Psoas muscle (tissue), 7 donors: ENCODE measurements at regions not wholly inside any gene's neighbourhood (a gene's known extent, or its start where the extent isn't known, plus 50 kb on each side); places are given as distances from the start of the nearest gene placed in this dataset.

ENCODE experiments used
- ATAC-seq, 4 donors: fragments of 200-7000 bp; cut with Tn5 transposase; one replicate each; pipeline ENCODE4 v1.9.1; 2020; ENCODE audit warnings: moderate library complexity in 3 of 4, mild to moderate bottlenecking in 2 of 4
- DNase-seq, 2 donors: peaks; one replicate each; pipeline ENCODE4 v3.0.0-alpha.2; 2020
- H3K27ac ChIP-seq: fragments of 200-600 bp; one replicate; pipeline ENCODE4 v1.8.0; 2022
- H3K27me3 ChIP-seq, 3 donors: fragments of 200-600 bp in 1 of 3; one replicate each; pipeline versions ENCODE4 v1.6.1 to v1.8.0; 2013 to 2022; ENCODE audit warnings: low read length in 2 of 3, mild to moderate bottlenecking in 2 of 3, moderate library complexity in 1 of 3; ENCODE audit not compliant: insufficient read depth in 3 of 3
- H3K36me3 ChIP-seq, 2 donors: fragments of 200-600 bp in 1 of 2; one replicate each; pipeline versions ENCODE4 v1.6.1 to v1.8.0; 2013 to 2022; ENCODE audit warnings: low read depth in 1 of 2, mild to moderate bottlenecking in 1 of 2, moderate library complexity in 1 of 2; ENCODE audit not compliant: insufficient read depth in 1 of 2
- H3K4me1 ChIP-seq: fragments of 200-600 bp; one replicate; pipeline ENCODE4 v1.8.0; 2022
- H3K4me3 ChIP-seq: fragments of 200-600 bp; one replicate; pipeline ENCODE4 v1.8.0; 2022; ENCODE audit warnings: mild to moderate bottlenecking
- H3K9me3 ChIP-seq: fragments of 200-600 bp; one replicate; pipeline ENCODE4 v1.8.0; 2022
- WGBS, 3 donors: extraction: QIAGEN DNeasy Blood & Tissue Kit; methylation state at CpG; one replicate each; pipeline versions ENCODE4 v1.1.6 to v1.1.7; 2013; 5-methylcytosine and 5-hydroxymethylcytosine counted together
- intact Hi-C, 2 donors: fragments of 100-400 bp; cut with DNase I; formaldehyde crosslinking; loops; one replicate each; pipeline versions ENCODE4 v1.11.0 to v1.14.2; 2022
- TF ChIP-seq, protein P1 (sequence below): fragments of 200-600 bp; IDR thresholded peaks from one replicate; pipeline ENCODE4 v1.8.0; 2022; ENCODE audit warnings: antibody characterized with exemption
- donor health status: healthy with polysubstance abuse.
- donor health status: DM: no; HTN: no; CAD: no; lungs with moderate emphysema.
- donor health status: Bipolar disorder and iron deficiency.
- donor health status: healthy.
- donor health status: DM: yes; HTN: yes; CAD: no.
- donor health status: DM: no; HTN: no; CAD: no.
- donor health status: DM: yes; HTN: yes; CAD: no.

DNA sequence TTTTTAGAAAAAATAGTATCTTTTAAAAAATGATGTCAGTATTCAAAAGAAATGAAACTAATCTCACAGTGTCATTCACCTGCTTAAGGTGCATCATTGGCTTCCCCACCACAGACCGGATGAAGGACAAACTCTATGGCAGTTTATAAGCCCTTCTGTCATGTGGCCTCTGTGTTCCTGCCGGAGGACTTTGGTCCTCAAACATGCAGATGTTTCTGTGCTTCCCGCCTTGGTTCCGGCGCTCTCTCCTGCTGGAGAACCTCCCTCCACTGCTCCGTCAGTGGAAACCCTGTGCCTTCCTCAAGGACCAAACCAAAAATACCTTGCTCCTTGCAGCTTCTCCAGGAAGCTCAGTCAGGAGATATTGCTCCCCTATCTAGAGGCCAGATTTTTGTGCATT, 326.3 kb downstream of the UACA start:
- intact Hi-C loops, result no loop called here
- peaks cover 0 to 5% (median 0%) of the 10 kb centered on the region in 3 donors for H3K27me3 ChIP-seq
- ATAC-seq (no peak), DNase-seq (no peak)
- H3K27ac ChIP-seq, result no peak overlapping the region
- no peak overlapping the region for H3K4me3 ChIP-seq
- no peaks in the 10 kb centered on the region for H3K4me1 ChIP-seq
- H3K9me3 ChIP-seq, result no peaks in the 10 kb centered on the region
- H3K36me3 ChIP-seq, result no peaks in the 10 kb centered on the region
- WGBS, 3 donors, result 94 to 96% (median 96%) methylated on average over 6 of the region's 6 CpGs
- TF ChIP-seq, protein P1, sequence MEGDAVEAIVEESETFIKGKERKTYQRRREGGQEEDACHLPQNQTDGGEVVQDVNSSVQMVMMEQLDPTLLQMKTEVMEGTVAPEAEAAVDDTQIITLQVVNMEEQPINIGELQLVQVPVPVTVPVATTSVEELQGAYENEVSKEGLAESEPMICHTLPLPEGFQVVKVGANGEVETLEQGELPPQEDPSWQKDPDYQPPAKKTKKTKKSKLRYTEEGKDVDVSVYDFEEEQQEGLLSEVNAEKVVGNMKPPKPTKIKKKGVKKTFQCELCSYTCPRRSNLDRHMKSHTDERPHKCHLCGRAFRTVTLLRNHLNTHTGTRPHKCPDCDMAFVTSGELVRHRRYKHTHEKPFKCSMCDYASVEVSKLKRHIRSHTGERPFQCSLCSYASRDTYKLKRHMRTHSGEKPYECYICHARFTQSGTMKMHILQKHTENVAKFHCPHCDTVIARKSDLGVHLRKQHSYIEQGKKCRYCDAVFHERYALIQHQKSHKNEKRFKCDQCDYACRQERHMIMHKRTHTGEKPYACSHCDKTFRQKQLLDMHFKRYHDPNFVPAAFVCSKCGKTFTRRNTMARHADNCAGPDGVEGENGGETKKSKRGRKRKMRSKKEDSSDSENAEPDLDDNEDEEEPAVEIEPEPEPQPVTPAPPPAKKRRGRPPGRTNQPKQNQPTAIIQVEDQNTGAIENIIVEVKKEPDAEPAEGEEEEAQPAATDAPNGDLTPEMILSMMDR, result no peak

DNA sequence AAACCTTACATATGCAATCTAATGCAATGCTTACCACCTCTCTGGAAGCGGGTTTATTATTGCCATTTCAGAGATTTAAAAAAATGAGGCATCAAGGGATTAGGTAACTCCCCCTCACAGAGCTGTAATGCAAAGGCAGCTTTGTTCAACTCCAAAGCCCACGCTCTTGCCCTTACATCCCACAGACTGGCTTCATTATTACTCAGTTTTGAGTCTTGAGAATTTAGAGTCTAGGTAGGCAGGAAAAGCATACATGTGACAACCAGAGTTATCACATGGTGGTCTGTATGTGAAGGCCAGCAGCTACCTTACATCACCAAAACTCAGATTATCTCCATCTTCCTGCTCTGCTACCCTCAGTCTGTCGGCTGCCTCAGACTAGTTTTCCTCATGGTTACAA, 326.9 kb downstream of the UACA start:
- H3K9me3 ChIP-seq, result no peaks in the 10 kb centered on the region
- no peaks in the 10 kb centered on the region for H3K36me3 ChIP-seq
- intact Hi-C loops, result no loop called here
- ATAC-seq (no peak), DNase-seq (no peak)
- H3K27ac ChIP-seq, result no peak overlapping the region
- H3K27me3 ChIP-seq, result peaks cover 0 to 5% (median 0%) of the 10 kb centered on the region in 3 donors
- H3K4me1 ChIP-seq, result no peaks in the 10 kb centered on the region
- H3K4me3 ChIP-seq, result no peak overlapping the region
- 95 to 99% (median 99%) methylated on average over 3 of the region's 3 CpGs for WGBS, 3 donors
- TF ChIP-seq, protein P1, result no peak

DNA sequence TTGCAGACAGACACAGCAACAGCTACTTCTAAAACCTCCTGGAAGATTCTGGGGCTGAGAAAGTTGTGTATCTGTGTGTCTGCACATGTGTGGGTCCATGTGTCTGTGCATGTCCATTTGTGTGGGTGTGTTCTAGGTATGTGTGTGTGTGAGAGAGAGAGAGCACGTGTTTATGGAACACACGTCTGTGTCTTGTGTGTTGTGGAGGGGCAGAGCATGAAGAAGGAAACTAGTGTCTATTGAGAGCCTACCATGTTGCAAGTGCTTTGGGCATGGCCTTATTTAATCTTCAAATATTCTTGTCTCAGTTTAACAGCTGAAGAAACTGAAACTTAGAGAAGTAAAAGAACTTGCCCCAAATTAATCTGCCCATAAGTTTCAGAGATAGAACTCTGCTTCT, 327.5 kb downstream of the UACA start:
- no peaks in the 10 kb centered on the region for H3K4me1 ChIP-seq
- H3K9me3 ChIP-seq, result no peaks in the 10 kb centered on the region
- TF ChIP-seq, protein P1, result no peak
- DNase-seq, result no peak
- intact Hi-C loops, result no loop called here
- WGBS, 3 donors, result 88 to 97% (median 97%) methylated on average over 2 of the region's 2 CpGs
- no peak overlapping the region for H3K4me3 ChIP-seq
- no peak for ATAC-seq
- peaks cover 0 to under 1% (median 0%) of the 10 kb centered on the region in 3 donors for H3K27me3 ChIP-seq
- no peaks in the 10 kb centered on the region for H3K36me3 ChIP-seq
- no peak overlapping the region for H3K27ac ChIP-seq

DNA sequence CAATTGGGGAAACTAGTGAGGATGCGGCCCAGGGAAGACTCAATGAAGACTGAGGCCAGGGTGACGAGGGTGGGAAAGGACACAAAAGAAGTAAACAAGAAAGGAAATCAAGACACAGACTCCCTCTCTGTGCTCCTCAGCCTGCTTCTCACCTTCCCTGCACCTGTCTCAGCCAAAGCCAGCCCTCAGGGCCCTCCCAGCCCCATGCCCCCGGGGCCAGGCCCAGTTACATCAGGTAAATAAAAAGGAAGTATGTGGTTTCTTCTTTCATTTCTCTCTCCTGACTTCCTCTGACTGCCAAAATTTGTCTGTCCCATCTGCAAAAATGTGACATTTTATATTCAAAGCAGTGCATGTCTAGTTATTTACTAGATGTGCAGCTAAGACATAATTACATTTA, 328.0 kb downstream of the UACA start:
- intact Hi-C loops, result no loop called here

More for the DNA sequence above, 328.0 kb downstream of the UACA start:
- no peaks in the 10 kb centered on the region for H3K36me3 ChIP-seq
- WGBS, 3 donors, result 86 to 91% (median 88%) methylated on average over 3 of the region's 3 CpGs
- no peak for ATAC-seq
- no peak for DNase-seq
- no peak overlapping the region for H3K4me3 ChIP-seq
- no peaks in the 10 kb centered on the region for H3K27me3 ChIP-seq
- TF ChIP-seq, protein P1, result no peak
- H3K27ac ChIP-seq, result no peak overlapping the region
- H3K4me1 ChIP-seq, result no peaks in the 10 kb centered on the region
- no peaks in the 10 kb centered on the region for H3K9me3 ChIP-seq
